K562 (cell line): ENCODE measurements at regions not wholly inside any gene's neighbourhood (a gene's known extent, or its start where the extent isn't known, plus 50 kb on each side); places are given as distances from the start of the nearest gene placed in this dataset.

Experiments used
- ATAC-seq: fragments of 200-7000 bp; cut with Tn5 transposase; 3 replicates; pipeline ENCODE4 v1.9.1; 2020; ENCODE audit warnings: moderate library complexity
- BruUV-seq: library from RNA; stranded (reverse); fragments of 400-500 nt; replicated peaks from 2 replicates; lab custom pipeline; 2021; lab: Mats Ljungman, UMichigan
- CTCF ChIA-PET: fragments of 300-600 bp; formaldehyde crosslinking; extraction: SDS; loops from one replicate; lab custom pipeline; 2021; ENCODE audit warnings: low intra/inter-chr PET ratio; lab: Yijun Ruan, JAX
- POLR2A ChIA-PET: fragments of 300-600, 350-650 bp; sonication (Branson Sonifier 250); formaldehyde crosslinking; extraction: SDS; loops from one replicate; lab custom pipeline; 2021; ENCODE audit warnings: antibody characterized with exemption, inconsistent platforms; lab: Yijun Ruan, JAX
- DNase-seq, 4 experiments: peaks; one replicate each; pipeline versions ENCODE4 v3.0.0 to v3.0.0-alpha.2; 2011 to 2018; ENCODE audit warnings: low spot score in 3 of 4, mixed read lengths in 3 of 4; ENCODE audit errors: extremely low read depth in 1 of 4
- FAIRE-seq: peaks from 2 replicates; lab custom pipeline; 2011; peaks lifted over from hg19 to GRCh38; lab: Jason Lieb, UNC
- H2AFZ ChIP-seq: 2 replicates; pipeline ENCODE4 v1.6.0; 2011; ENCODE audit warnings: low read depth, low read length, control low read depth, inconsistent platforms
- H3K27ac ChIP-seq: fragments of 200-600 bp; 3 replicates; pipeline ENCODE4 v1.8.0; 2011; ENCODE audit warnings: low read depth, mild to moderate bottlenecking, control low read depth, inconsistent platforms, low read length, moderate library complexity, mixed read lengths; ENCODE audit errors: extremely low read depth
- H3K27me3 ChIP-seq, 2 experiments: fragments of 300-600 bp in 1 of 2; 2 replicates in 1 of 2; 3 replicates in 1 of 2; pipeline versions ENCODE4 v1.6.0 to v1.8.0; 2011; ENCODE audit warnings: inconsistent platforms in 2 of 2, low read length in 2 of 2, mild to moderate bottlenecking in 1 of 2, mixed read lengths in 1 of 2, moderate library complexity in 1 of 2; ENCODE audit not compliant: control insufficient read depth in 2 of 2, insufficient read depth in 2 of 2
- H3K36me3 ChIP-seq: fragments of 300-600 bp; 3 replicates; pipeline ENCODE4 v1.8.0; 2011; ENCODE audit warnings: mild to moderate bottlenecking, low read length, inconsistent platforms; ENCODE audit not compliant: control insufficient read depth, insufficient read depth
- H3K4me1 ChIP-seq, 2 experiments: fragments of 200-600 bp in 1 of 2; replicated peaks in 1 of 2; 2 replicates in 1 of 2; 3 replicates in 1 of 2; pipeline versions ENCODE4 v1.5.1 to v1.8.0; 2011; ENCODE audit warnings: inconsistent platforms in 2 of 2, low read length in 2 of 2, mild to moderate bottlenecking in 1 of 2, mixed read lengths in 1 of 2, moderate library complexity in 1 of 2; ENCODE audit not compliant: control insufficient read depth in 2 of 2, insufficient read depth in 2 of 2
- H3K4me2 ChIP-seq: 2 replicates; pipeline ENCODE4 v1.6.1; 2011; ENCODE audit warnings: low read length, control low read depth, inconsistent platforms, mixed read lengths; ENCODE audit not compliant: insufficient read depth
- H3K4me3 ChIP-seq: fragments of 200-600 bp; sonication (generic), shearing (Covaris generic); 2 replicates; pipeline ENCODE4 v1.5.1; 2016; ENCODE audit warnings: control low read depth, inconsistent platforms
- H3K79me2 ChIP-seq: fragments of 200-600 bp; 3 replicates; pipeline ENCODE4 v1.8.0; 2011; ENCODE audit warnings: low read length, inconsistent platforms; ENCODE audit not compliant: control insufficient read depth, insufficient read depth
- H3K9ac ChIP-seq, 2 experiments: 2 replicates each; pipeline versions ENCODE4 v1.6.0 to v1.6.1; 2011; ENCODE audit warnings: low read depth in 2 of 2, low read length in 2 of 2, control low read depth in 1 of 2, inconsistent platforms in 1 of 2, mild to moderate bottlenecking in 1 of 2, mixed read lengths in 1 of 2; ENCODE audit not compliant: insufficient read depth in 1 of 2
- H3K9me1 ChIP-seq: one replicate; pipeline ENCODE4 v1.6.0; 2011; ENCODE audit warnings: inconsistent platforms, mild to moderate bottlenecking, low read length, moderate library complexity; ENCODE audit not compliant: control insufficient read depth, insufficient read depth
- H3K9me3 ChIP-seq: replicated peaks from 2 replicates; pipeline ENCODE4 v1.5.1; 2011; ENCODE audit warnings: low read depth, low read length, inconsistent platforms; ENCODE audit not compliant: control insufficient read depth, insufficient read depth
- H4K20me1 ChIP-seq: replicated peaks from 2 replicates; pipeline ENCODE4 v1.6.1; 2011; ENCODE audit warnings: low read length, inconsistent platforms, mixed read lengths; ENCODE audit not compliant: control insufficient read depth, insufficient read depth
- KAT8 ChIP-seq: fragments of 450-650 bp; IDR thresholded peaks from 2 replicates; pipeline ENCODE4 v1.6.1; 2016; ENCODE audit warnings: low read depth, mild to moderate bottlenecking
- POU5F1 ChIP-seq: fragments of 150-350 bp; IDR thresholded peaks from 2 replicates; pipeline ENCODE4 v1.6.1; 2014; ENCODE audit warnings: borderline replicate concordance, low read length, low read depth, mild to moderate bottlenecking; ENCODE audit not compliant: partially characterized antibody
- RBBP5 ChIP-seq: fragments of 200-600 bp; sonication (generic); IDR thresholded peaks from 2 replicates; pipeline ENCODE4 v1.6.1; 2012; ENCODE audit warnings: borderline replicate concordance, mild to moderate bottlenecking, low read length, control low read depth, inconsistent platforms; ENCODE audit not compliant: insufficient read depth, poor library complexity, severe bottlenecking
- RUNX1 ChIP-seq: sonication (generic); IDR thresholded peaks from 2 replicates; pipeline ENCODE4 v1.6.1; 2016; ENCODE audit warnings: antibody characterized with exemption, low read depth
- TEAD2 ChIP-seq: fragments of 450-650 bp; IDR thresholded peaks from 2 replicates; pipeline ENCODE4 v1.6.1; 2016; ENCODE audit warnings: missing genetic modification characterization, control low read depth, missing compliant biosample characterization
- ZBTB17 ChIP-seq: fragments of 450-650 bp; formaldehyde crosslinking; IDR thresholded peaks from 2 replicates; pipeline ENCODE4 v1.4.0; 2020; ENCODE audit warnings: mild to moderate bottlenecking
- ZNF253 ChIP-seq: fragments of 250-450 bp; sonication (Bioruptor Pico); conservative IDR thresholded peaks from 2 replicates; pipeline ENCODE4 v1.6.1; 2021; ENCODE audit warnings: mild to moderate bottlenecking
- WGBS: fragments of 100-300 bp; shearing (Covaris generic); methylation state at CpG from one replicate; pipeline ENCODE4 v1.1.6; 2016; ENCODE audit warnings: low coverage, mixed read lengths; ENCODE audit not compliant: insufficient coverage; ENCODE audit errors: missing lambda C conversion rate; 5-methylcytosine and 5-hydroxymethylcytosine counted together
- in situ Hi-C: fragments of 300-500 bp; cut with MboI; formaldehyde crosslinking; loops from 4 replicates; pipeline ENCODE4 v1.15.0; 2018; ENCODE audit warnings: inconsistent platforms, mixed read lengths
- intact Hi-C: fragments of 100-400 bp; cut with micrococcal nuclease; formaldehyde crosslinking; loops from 2 replicates; pipeline ENCODE4 v1.14.2; 2022
- TF ChIP-seq, protein P1 (sequence below), 2 experiments: fragments of 450-650 bp; IDR thresholded peaks; 2 replicates each; pipeline ENCODE4 v1.6.1; 2016; ENCODE audit warnings: mild to moderate bottlenecking in 2 of 2, borderline replicate concordance in 1 of 2, low read depth in 1 of 2, moderate library complexity in 1 of 2

DNA sequence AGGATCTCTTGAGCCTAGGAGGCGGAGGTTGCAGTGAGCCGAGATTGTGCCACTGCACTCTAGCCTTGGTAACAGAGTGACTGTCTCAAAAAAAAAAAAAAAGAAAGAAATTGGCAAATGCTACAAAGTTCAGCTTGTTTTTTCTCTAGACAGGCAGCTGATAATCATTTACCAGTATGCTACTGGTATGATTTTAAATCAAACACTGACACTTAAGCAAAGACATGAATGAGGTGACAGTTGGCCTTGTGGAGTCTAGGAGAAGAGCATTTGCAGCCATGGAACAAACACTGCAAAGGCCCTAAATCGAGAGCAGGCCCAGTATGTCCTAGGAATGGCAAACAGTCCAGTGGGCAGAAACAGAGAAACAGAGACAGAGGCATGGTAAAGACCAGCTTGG, 99.7 kb upstream of the CEP85L start:
- Histone ChIP-seq H3K27me3 (no peaks in the 10 kb centered on the region), H3K36me3 (no peaks in the 10 kb centered on the region), H3K4me2 (no peak overlapping the region), H3K4me3 (no peak overlapping the region), H4K20me1 (no peaks in the 10 kb centered on the region), H3K9me3 (no peaks in the 10 kb centered on the region), H3K4me1 (peaks cover 3 to 7% of the 10 kb centered on the region in 2 experiments; a peak in 1 of 5 replicates), H3K27ac (no peak overlapping the region), H3K79me2 (no peaks in the 10 kb centered on the region), H3K9me1 (no peaks in the 10 kb centered on the region), H2AFZ (no peak overlapping the region), H3K9ac (no peak overlapping the region)
- DNase-seq (no peak), ATAC-seq (no peak), FAIRE-seq (no peak)
- no TSS peak for BruUV-seq
- no peak for TF ChIP-seq ZBTB17
- TF ChIP-seq RBBP5, result no peak
- TF ChIP-seq TEAD2, result no peak
- TF ChIP-seq, protein P1, sequence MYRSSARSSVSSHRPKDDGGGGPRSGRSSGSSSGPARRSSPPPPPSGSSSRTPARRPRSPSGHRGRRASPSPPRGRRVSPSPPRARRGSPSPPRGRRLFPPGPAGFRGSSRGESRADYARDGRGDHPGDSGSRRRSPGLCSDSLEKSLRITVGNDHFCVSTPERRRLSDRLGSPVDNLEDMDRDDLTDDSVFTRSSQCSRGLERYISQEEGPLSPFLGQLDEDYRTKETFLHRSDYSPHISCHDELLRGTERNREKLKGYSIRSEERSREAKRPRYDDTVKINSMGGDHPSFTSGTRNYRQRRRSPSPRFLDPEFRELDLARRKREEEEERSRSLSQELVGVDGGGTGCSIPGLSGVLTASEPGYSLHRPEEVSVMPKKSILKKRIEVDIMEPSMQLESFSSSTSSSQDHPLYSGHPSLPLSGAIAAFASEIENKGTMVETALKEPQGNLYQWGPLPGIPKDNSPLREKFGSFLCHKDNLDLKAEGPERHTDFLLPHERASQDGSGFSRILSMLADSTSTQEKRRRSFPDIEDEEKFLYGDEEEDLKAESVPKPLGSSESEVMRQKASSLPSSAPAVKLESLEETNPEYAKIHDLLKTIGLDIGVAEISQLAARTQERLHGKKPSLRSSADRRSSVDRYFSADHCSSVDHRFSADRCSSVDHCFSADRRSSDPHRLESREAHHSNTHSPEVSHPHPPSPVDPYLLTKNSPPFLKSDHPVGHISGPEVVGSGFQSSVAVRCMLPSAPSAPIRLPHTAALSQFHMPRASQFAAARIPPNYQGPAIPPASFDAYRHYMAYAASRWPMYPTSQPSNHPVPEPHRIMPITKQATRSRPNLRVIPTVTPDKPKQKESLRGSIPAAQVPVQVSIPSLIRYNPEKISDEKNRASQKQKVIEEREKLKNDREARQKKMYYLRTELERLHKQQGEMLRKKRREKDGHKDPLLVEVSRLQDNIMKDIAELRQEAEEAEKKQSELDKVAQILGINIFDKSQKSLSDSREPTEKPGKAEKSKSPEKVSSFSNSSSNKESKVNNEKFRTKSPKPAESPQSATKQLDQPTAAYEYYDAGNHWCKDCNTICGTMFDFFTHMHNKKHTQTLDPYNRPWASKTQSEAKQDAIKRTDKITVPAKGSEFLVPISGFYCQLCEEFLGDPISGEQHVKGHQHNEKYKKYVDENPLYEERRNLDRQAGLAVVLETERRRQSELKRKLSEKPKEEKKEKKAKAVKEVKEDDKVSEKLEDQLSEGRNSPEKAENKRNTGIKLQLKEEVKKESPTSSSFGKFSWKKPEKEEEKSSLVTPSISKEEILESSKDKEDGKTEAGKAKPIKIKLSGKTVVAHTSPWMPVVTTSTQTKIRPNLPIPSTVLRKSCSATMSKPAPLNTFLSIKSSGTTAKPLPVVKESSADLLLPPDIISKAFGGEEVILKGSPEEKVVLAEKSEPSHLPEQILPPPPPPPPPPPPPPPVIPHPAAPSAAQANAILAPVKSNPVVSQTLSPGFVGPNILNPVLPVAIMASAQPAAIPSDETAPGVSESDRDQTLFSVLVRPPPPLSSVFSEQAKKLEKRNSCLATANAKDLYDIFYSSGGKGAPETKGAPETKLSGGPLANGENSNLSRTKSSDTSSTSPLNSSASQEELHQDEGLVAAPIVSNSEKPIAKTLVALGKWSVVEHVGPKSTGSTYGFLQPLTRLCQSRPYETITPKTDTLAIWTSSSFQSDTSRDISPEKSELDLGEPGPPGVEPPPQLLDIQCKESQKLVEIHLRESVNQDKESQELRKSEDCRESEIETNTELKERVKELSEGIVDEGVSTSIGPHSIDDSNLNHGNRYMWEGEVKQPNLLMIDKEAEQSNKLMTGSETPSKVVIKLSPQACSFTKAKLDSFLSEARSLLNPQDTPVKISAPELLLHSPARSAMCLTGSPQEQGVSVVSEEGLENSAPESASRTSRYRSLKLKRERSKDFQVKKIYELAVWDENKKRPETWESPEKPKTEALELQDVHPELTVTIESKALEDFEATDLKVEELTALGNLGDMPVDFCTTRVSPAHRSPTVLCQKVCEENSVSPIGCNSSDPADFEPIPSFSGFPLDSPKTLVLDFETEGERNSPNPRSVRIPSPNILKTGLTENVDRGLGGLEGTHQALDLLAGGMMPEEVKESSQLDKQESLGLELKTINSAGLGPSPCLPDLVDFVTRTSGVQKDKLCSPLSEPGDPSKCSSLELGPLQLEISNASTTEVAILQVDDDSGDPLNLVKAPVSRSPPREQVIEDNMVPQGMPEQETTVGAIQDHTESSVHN (IDR thresholded peaks at IDR 0.05; ENCODE audit: borderline replicate concordance in 1 of 2, low read depth in 1 of 2), result no peak
- TF ChIP-seq RUNX1, result no peak
- no peak for TF ChIP-seq ZNF253 (CRISPR knock-in tag)
- no peak for TF ChIP-seq POU5F1
- no peak for TF ChIP-seq KAT8
- POLR2A ChIA-PET, result interaction anchor here (0.8 to 1.5 kb wide), 3 partner anchors 13 to 20 kb away, joined by 3 to 7 read pairs (median 3); no protein-coding TSS in a partner anchor
- intact Hi-C loops, result no loop called here
- CTCF ChIA-PET, result interaction anchor here (0.7 kb wide), 1 partner anchor 53 kb away, joined by 3 read pairs; no protein-coding TSS in a partner anchor
- 31% methylated on average over 3 of the region's 3 CpGs for WGBS
- in situ Hi-C loops, result no loop called here
